ENCODE measurements at regions not wholly inside any gene's neighbourhood (a gene's known extent, or its start where the extent isn't known, plus 50 kb on each side); places are given as distances from the start of the nearest gene placed in this dataset.

DNA sequence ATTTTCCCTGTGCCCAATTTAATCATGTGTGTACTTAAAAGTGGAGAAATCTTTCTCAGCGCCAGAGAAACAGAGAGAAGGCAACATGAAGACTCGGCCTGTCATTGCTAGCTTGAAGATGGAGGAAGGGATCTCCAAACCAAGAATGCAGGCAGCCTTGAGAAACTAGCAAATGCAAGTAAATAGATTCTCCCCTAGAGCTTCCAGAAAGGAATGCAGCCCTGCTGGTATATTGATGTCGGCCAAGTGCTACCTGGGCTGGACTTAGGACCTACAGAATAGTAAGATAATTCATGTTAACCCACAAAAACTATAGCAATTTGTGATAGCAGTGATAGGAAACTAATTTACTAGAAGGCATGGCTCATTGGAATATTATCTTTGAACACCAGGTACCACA, 150.9 kb upstream of the ABI3BP start:
- no peaks in the 10 kb centered on the region for H3K36me3 ChIP-seq (ENCODE audit: low read depth)
- H3K9me3 ChIP-seq (ENCODE audit: severe bottlenecking) = no peaks in the 10 kb centered on the region
- H3K27ac ChIP-seq (ENCODE audit: poor library complexity, severe bottlenecking) = no peak overlapping the region
- H3K4me1 ChIP-seq (ENCODE audit: insufficient read depth, poor library complexity, severe bottlenecking) = peaks cover 7% of the 10 kb centered on the region
- no peak for ATAC-seq (ENCODE audit: low read depth)
- DNase-seq (ENCODE audit: low spot score) = no peak
- TF ChIP-seq, protein P1, sequence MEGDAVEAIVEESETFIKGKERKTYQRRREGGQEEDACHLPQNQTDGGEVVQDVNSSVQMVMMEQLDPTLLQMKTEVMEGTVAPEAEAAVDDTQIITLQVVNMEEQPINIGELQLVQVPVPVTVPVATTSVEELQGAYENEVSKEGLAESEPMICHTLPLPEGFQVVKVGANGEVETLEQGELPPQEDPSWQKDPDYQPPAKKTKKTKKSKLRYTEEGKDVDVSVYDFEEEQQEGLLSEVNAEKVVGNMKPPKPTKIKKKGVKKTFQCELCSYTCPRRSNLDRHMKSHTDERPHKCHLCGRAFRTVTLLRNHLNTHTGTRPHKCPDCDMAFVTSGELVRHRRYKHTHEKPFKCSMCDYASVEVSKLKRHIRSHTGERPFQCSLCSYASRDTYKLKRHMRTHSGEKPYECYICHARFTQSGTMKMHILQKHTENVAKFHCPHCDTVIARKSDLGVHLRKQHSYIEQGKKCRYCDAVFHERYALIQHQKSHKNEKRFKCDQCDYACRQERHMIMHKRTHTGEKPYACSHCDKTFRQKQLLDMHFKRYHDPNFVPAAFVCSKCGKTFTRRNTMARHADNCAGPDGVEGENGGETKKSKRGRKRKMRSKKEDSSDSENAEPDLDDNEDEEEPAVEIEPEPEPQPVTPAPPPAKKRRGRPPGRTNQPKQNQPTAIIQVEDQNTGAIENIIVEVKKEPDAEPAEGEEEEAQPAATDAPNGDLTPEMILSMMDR (IDR thresholded peaks at IDR 0.05; ENCODE audit: poor library complexity, severe bottlenecking) = no peak
- no peaks in the 10 kb centered on the region for H3K27me3 ChIP-seq (ENCODE audit: insufficient read depth, poor library complexity, severe bottlenecking)
- no peak overlapping the region for H3K4me3 ChIP-seq (ENCODE audit: severe bottlenecking)

DNA sequence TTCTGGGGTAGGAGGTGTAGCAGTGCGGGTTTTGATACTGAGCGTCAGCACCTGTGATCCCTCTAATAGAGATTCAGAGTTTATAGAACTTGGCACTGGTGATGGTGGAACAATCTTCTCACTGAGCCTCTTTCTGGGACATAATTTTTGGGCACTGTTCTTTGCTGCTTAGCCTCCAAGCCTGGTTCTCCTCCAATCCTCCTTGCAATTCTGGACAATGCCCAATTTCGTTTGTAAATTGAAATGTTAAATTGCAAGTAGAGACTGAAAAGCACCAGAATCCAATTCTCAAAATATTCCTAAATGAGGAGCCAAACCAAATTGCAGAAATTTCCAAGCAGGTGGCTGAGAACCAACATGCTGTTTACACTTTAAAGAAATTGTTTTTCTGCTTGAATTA, 149.8 kb upstream of the ABI3BP start:
- H3K36me3 ChIP-seq (ENCODE audit: low read depth) = no peaks in the 10 kb centered on the region
- DNase-seq (ENCODE audit: low spot score) (no peak), ATAC-seq (ENCODE audit: low read depth) (no peak)
- peaks cover 7% of the 10 kb centered on the region for H3K4me1 ChIP-seq (ENCODE audit: insufficient read depth, poor library complexity, severe bottlenecking)
- TF ChIP-seq, protein P1 (IDR thresholded peaks at IDR 0.05; ENCODE audit: poor library complexity, severe bottlenecking) = no peak
- H3K27me3 ChIP-seq (ENCODE audit: insufficient read depth, poor library complexity, severe bottlenecking) = no peaks in the 10 kb centered on the region
- no peak overlapping the region for H3K4me3 ChIP-seq (ENCODE audit: severe bottlenecking)
- no peaks in the 10 kb centered on the region for H3K9me3 ChIP-seq (ENCODE audit: severe bottlenecking)
- no peak overlapping the region for H3K27ac ChIP-seq (ENCODE audit: poor library complexity, severe bottlenecking)

DNA sequence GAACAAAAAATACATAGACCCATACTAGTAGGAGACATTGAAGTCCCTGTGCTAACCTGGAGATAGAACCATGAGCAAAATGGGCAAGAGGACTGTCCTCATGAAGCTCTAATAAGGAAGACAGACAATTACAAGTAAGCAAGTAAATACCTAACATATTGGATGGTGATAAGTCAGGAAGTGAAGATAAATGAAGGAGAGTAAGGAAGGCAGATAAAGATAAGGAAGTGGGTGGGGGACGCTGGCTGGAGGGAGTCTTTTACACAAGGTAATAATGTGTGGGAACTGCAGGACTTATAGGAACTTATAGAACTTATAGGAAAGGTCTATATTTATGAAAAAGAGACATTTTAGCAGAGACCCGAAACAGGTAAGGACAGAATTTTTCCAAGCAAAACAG, 148.9 kb upstream of the ABI3BP start:
- Histone ChIP-seq H3K27me3 (ENCODE audit: insufficient read depth, poor library complexity, severe bottlenecking) (no peaks in the 10 kb centered on the region), H3K36me3 (ENCODE audit: low read depth) (no peaks in the 10 kb centered on the region), H3K9me3 (ENCODE audit: severe bottlenecking) (no peaks in the 10 kb centered on the region), H3K4me3 (ENCODE audit: severe bottlenecking) (no peak overlapping the region), H3K27ac (ENCODE audit: poor library complexity, severe bottlenecking) (no peak overlapping the region), H3K4me1 (ENCODE audit: insufficient read depth, poor library complexity, severe bottlenecking) (peaks cover 7% of the 10 kb centered on the region)
- TF ChIP-seq, protein P1 (IDR thresholded peaks at IDR 0.05; ENCODE audit: poor library complexity, severe bottlenecking) = no peak
- no peak for ATAC-seq (ENCODE audit: low read depth)
- no peak for DNase-seq (ENCODE audit: low spot score)

DNA sequence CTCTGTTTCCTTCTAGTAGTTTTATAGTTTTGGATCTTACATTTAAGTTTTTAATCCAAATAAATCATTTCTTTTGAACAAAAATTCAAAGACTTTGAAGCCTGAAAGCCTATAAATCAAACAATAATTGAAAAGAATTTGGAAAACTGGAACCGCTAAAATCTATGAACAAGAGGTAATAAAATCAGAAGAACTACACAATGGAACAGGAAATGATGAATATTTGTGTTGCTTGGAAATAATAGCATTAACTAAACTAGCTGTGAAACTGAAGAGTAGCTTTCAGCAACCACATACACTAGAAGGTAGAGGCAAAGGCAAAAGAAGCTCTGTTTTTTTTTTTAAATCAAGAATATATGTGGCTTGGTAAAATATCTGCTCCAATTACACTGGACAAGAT, 147.9 kb upstream of the ABI3BP start:
- ATAC-seq (ENCODE audit: low read depth) = no peak
- TF ChIP-seq, protein P1 (IDR thresholded peaks at IDR 0.05; ENCODE audit: poor library complexity, severe bottlenecking) = no peak
- Histone ChIP-seq H3K4me3 (ENCODE audit: severe bottlenecking) (no peak overlapping the region), H3K36me3 (ENCODE audit: low read depth) (no peaks in the 10 kb centered on the region), H3K27me3 (ENCODE audit: insufficient read depth, poor library complexity, severe bottlenecking) (no peaks in the 10 kb centered on the region), H3K4me1 (ENCODE audit: insufficient read depth, poor library complexity, severe bottlenecking) (peaks cover 3% of the 10 kb centered on the region), H3K9me3 (ENCODE audit: severe bottlenecking) (no peaks in the 10 kb centered on the region), H3K27ac (ENCODE audit: poor library complexity, severe bottlenecking) (no peak overlapping the region)
- DNase-seq (ENCODE audit: low spot score) = no peak

DNA sequence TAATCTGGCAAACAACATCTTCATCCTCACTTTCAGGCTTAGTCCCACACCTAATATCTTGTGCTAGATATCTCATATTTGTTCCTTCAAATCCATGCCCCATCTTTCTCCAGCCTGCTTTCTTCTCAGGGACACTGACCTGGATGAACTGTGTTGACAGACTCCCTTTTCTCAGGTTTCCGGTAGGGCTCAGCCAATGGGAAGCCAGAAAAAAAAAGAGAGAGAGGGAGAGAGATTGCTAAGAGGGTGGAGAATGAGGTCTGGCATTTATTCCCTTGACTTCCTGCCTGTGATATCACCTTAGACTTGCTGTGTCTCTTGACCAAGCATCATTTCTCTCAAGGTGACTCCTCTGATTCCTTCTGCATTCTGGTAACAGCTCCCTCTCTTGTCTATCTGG, 145.6 kb upstream of the ABI3BP start:
- Histone ChIP-seq H3K36me3 (ENCODE audit: low read depth) (no peaks in the 10 kb centered on the region), H3K4me3 (ENCODE audit: severe bottlenecking) (no peak overlapping the region), H3K9me3 (ENCODE audit: severe bottlenecking) (no peaks in the 10 kb centered on the region), H3K4me1 (ENCODE audit: insufficient read depth, poor library complexity, severe bottlenecking) (peaks cover 3% of the 10 kb centered on the region), H3K27me3 (ENCODE audit: insufficient read depth, poor library complexity, severe bottlenecking) (no peaks in the 10 kb centered on the region), H3K27ac (ENCODE audit: poor library complexity, severe bottlenecking) (no peak overlapping the region)
- TF ChIP-seq, protein P1 (IDR thresholded peaks at IDR 0.05; ENCODE audit: poor library complexity, severe bottlenecking) = no peak
- DNase-seq (ENCODE audit: low spot score) = no peak
- ATAC-seq (ENCODE audit: low read depth) = no peak
